ENCODE measurements at regions not wholly inside any gene's neighbourhood (a gene's known extent, or its start where the extent isn't known, plus 50 kb on each side); places are given as distances from the start of the nearest gene placed in this dataset.
"Not testable (repeated sequence)": the region's sequence is repeated elsewhere in the genome, so short reads cannot be mapped to it uniquely, and the experiment has no call there.

GRCh38 chr16:22572331-22573224 is 61.9 kb downstream of the NPIPB5 start:
- H3K9me3 ChIP-seq; H3K4me1 ChIP-seq; POLR2A ChIA-PET; H3K27ac Mint-ChIP-seq (ENCODE audit: unreplicated experiment); H3K9me3 Mint-ChIP-seq (ENCODE audit: unreplicated experiment); CTCF ChIA-PET; DNase-seq; H3K4me3 ChIP-seq (ENCODE audit: low read depth, low read length); H3K27me3 ChIP-seq (replicated peaks; ENCODE audit: control insufficient read depth, insufficient read depth, low read length); H3K27me3 Mint-ChIP-seq (ENCODE audit: insufficient read depth, unreplicated experiment); intact Hi-C loops (cut with micrococcal nuclease; ENCODE audit: unreplicated experiment); H3K4me3 Mint-ChIP-seq (ENCODE audit: unreplicated experiment); H3K4me1 Mint-ChIP-seq (ENCODE audit: low read depth, unreplicated experiment); H3K36me3 ChIP-seq (ENCODE audit: control insufficient read depth, insufficient read depth, low read length); H3K36me3 Mint-ChIP-seq (ENCODE audit: insufficient read depth, unreplicated experiment); BruUV-seq (replicated peaks): not testable (repeated sequence)

GRCh38 chr16:22573225-22573530 is 62.5 kb downstream of the NPIPB5 start:
- H3K36me3 ChIP-seq (ENCODE audit: control insufficient read depth, insufficient read depth, low read length); H3K27me3 Mint-ChIP-seq (ENCODE audit: insufficient read depth, unreplicated experiment); H3K4me1 ChIP-seq; H3K4me3 ChIP-seq (ENCODE audit: low read depth, low read length); H3K4me1 Mint-ChIP-seq (ENCODE audit: low read depth, unreplicated experiment); DNase-seq; CTCF ChIA-PET; H3K27ac Mint-ChIP-seq (ENCODE audit: unreplicated experiment); H3K4me3 Mint-ChIP-seq (ENCODE audit: unreplicated experiment); H3K36me3 Mint-ChIP-seq (ENCODE audit: insufficient read depth, unreplicated experiment); H3K27me3 ChIP-seq (replicated peaks; ENCODE audit: control insufficient read depth, insufficient read depth, low read length); intact Hi-C loops (cut with micrococcal nuclease; ENCODE audit: unreplicated experiment); BruUV-seq (replicated peaks); POLR2A ChIA-PET; H3K9me3 ChIP-seq; H3K9me3 Mint-ChIP-seq (ENCODE audit: unreplicated experiment): not testable (repeated sequence)

- POLR2A ChIA-PET; H3K27me3 ChIP-seq (replicated peaks; ENCODE audit: control insufficient read depth, insufficient read depth, low read length); H3K9me3 Mint-ChIP-seq (ENCODE audit: unreplicated experiment); H3K4me3 ChIP-seq (ENCODE audit: low read depth, low read length); DNase-seq; H3K36me3 Mint-ChIP-seq (ENCODE audit: insufficient read depth, unreplicated experiment); H3K36me3 ChIP-seq (ENCODE audit: control insufficient read depth, insufficient read depth, low read length); H3K4me3 Mint-ChIP-seq (ENCODE audit: unreplicated experiment); H3K27ac Mint-ChIP-seq (ENCODE audit: unreplicated experiment); CTCF ChIA-PET; H3K27me3 Mint-ChIP-seq (ENCODE audit: insufficient read depth, unreplicated experiment); intact Hi-C loops (cut with micrococcal nuclease; ENCODE audit: unreplicated experiment); H3K9me3 ChIP-seq; BruUV-seq (replicated peaks); H3K4me1 Mint-ChIP-seq (ENCODE audit: low read depth, unreplicated experiment); H3K4me1 ChIP-seq: not testable (repeated sequence)
Measured at GRCh38 chr16:22576506-22576905, 65.8 kb downstream of the NPIPB5 start.

- H3K9me3 ChIP-seq; H3K4me3 Mint-ChIP-seq (ENCODE audit: unreplicated experiment); intact Hi-C loops (cut with micrococcal nuclease; ENCODE audit: unreplicated experiment); H3K36me3 ChIP-seq (ENCODE audit: control insufficient read depth, insufficient read depth, low read length); H3K27me3 ChIP-seq (replicated peaks; ENCODE audit: control insufficient read depth, insufficient read depth, low read length); H3K4me1 Mint-ChIP-seq (ENCODE audit: low read depth, unreplicated experiment); H3K36me3 Mint-ChIP-seq (ENCODE audit: insufficient read depth, unreplicated experiment); H3K4me3 ChIP-seq (ENCODE audit: low read depth, low read length); POLR2A ChIA-PET; CTCF ChIA-PET; DNase-seq; H3K27ac Mint-ChIP-seq (ENCODE audit: unreplicated experiment); BruUV-seq (replicated peaks); H3K9me3 Mint-ChIP-seq (ENCODE audit: unreplicated experiment); H3K4me1 ChIP-seq; H3K27me3 Mint-ChIP-seq (ENCODE audit: insufficient read depth, unreplicated experiment): not testable (repeated sequence)
Measured at GRCh38 chr16:22583195-22583594, 72.5 kb downstream of the NPIPB5 start.

GRCh38 chr16:22584459-22584858 is 73.8 kb downstream of the NPIPB5 start:
- H3K4me3 ChIP-seq (ENCODE audit: low read depth, low read length); H3K27ac Mint-ChIP-seq (ENCODE audit: unreplicated experiment); DNase-seq; BruUV-seq (replicated peaks); intact Hi-C loops (cut with micrococcal nuclease; ENCODE audit: unreplicated experiment); H3K36me3 Mint-ChIP-seq (ENCODE audit: insufficient read depth, unreplicated experiment); H3K27me3 Mint-ChIP-seq (ENCODE audit: insufficient read depth, unreplicated experiment); POLR2A ChIA-PET; H3K9me3 ChIP-seq; H3K27me3 ChIP-seq (replicated peaks; ENCODE audit: control insufficient read depth, insufficient read depth, low read length); H3K36me3 ChIP-seq (ENCODE audit: control insufficient read depth, insufficient read depth, low read length); H3K9me3 Mint-ChIP-seq (ENCODE audit: unreplicated experiment); H3K4me1 ChIP-seq; H3K4me1 Mint-ChIP-seq (ENCODE audit: low read depth, unreplicated experiment); H3K4me3 Mint-ChIP-seq (ENCODE audit: unreplicated experiment); CTCF ChIA-PET: not testable (repeated sequence)

- POLR2A ChIA-PET; H3K4me1 Mint-ChIP-seq (ENCODE audit: low read depth, unreplicated experiment); H3K27me3 Mint-ChIP-seq (ENCODE audit: insufficient read depth, unreplicated experiment); intact Hi-C loops (cut with micrococcal nuclease; ENCODE audit: unreplicated experiment); H3K27me3 ChIP-seq (replicated peaks; ENCODE audit: control insufficient read depth, insufficient read depth, low read length); H3K36me3 Mint-ChIP-seq (ENCODE audit: insufficient read depth, unreplicated experiment); H3K9me3 ChIP-seq; H3K4me3 Mint-ChIP-seq (ENCODE audit: unreplicated experiment); H3K9me3 Mint-ChIP-seq (ENCODE audit: unreplicated experiment); H3K27ac Mint-ChIP-seq (ENCODE audit: unreplicated experiment); H3K4me3 ChIP-seq (ENCODE audit: low read depth, low read length); BruUV-seq (replicated peaks); DNase-seq; H3K4me1 ChIP-seq; CTCF ChIA-PET; H3K36me3 ChIP-seq (ENCODE audit: control insufficient read depth, insufficient read depth, low read length): not testable (repeated sequence)
Measured at GRCh38 chr16:22584941-22585340, 74.2 kb downstream of the NPIPB5 start.

- CTCF ChIA-PET; H3K4me1 ChIP-seq; POLR2A ChIA-PET; H3K27ac Mint-ChIP-seq (ENCODE audit: unreplicated experiment); H3K9me3 ChIP-seq; H3K27me3 Mint-ChIP-seq (ENCODE audit: insufficient read depth, unreplicated experiment); H3K27me3 ChIP-seq (replicated peaks; ENCODE audit: control insufficient read depth, insufficient read depth, low read length); H3K9me3 Mint-ChIP-seq (ENCODE audit: unreplicated experiment); DNase-seq; H3K4me3 ChIP-seq (ENCODE audit: low read depth, low read length); H3K4me1 Mint-ChIP-seq (ENCODE audit: low read depth, unreplicated experiment); BruUV-seq (replicated peaks); intact Hi-C loops (cut with micrococcal nuclease; ENCODE audit: unreplicated experiment); H3K36me3 Mint-ChIP-seq (ENCODE audit: insufficient read depth, unreplicated experiment); H3K4me3 Mint-ChIP-seq (ENCODE audit: unreplicated experiment); H3K36me3 ChIP-seq (ENCODE audit: control insufficient read depth, insufficient read depth, low read length): not testable (repeated sequence)
Measured at GRCh38 chr16:22585431-22585830, 74.7 kb downstream of the NPIPB5 start.

All from Caco-2 (cell line).